ENCODE measurements at regions not wholly inside any gene's neighbourhood (a gene's known extent, or its start where the extent isn't known, plus 50 kb on each side); places are given as distances from the start of the nearest gene placed in this dataset.
"Not testable (repeated sequence)": the region's sequence is repeated elsewhere in the genome, so short reads cannot be mapped to it uniquely, and the experiment has no call there.

DNA sequence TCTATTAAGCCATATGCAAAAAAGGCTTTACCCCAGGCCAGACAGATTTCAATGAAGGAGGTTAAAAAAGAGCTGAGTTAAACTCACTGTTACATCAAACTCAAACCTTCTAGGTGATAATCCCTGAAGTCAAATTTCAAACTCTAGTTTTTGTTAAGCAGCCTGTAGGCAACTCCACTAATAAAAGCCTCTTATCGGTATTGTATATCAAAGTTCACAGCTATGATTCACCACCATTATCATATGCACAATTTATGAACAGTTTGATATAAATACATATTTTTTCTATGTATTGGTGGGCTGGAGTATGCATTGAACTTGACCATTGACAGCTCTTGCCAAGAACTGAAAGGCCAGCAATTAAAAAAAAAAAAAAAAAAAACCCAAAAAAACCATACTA lies 308.2 kb downstream of the BTBD3 start:
- WGBS (ENCODE audit: insufficient coverage, low lambda C conversion rate), result 20% methylated on average over 1 of the region's 1 CpG
- Histone ChIP-seq H3K4me3 (ENCODE audit: low read length) (no peak overlapping the region), H3K9me3 (ENCODE audit: control insufficient read depth, low read depth, low read length) (no peaks in the 10 kb centered on the region), H3K27me3 (ENCODE audit: control insufficient read depth, insufficient read depth, low read length) (no peaks in the 10 kb centered on the region), H3K4me1 (ENCODE audit: control insufficient read depth, insufficient read depth, low read length) (no peaks in the 10 kb centered on the region), H3K36me3 (ENCODE audit: control insufficient read depth, insufficient read depth, low read length) (no peaks in the 10 kb centered on the region), H3K27ac (ENCODE audit: low read length) (no peak overlapping the region)
- no peak for DNase-seq

DNA sequence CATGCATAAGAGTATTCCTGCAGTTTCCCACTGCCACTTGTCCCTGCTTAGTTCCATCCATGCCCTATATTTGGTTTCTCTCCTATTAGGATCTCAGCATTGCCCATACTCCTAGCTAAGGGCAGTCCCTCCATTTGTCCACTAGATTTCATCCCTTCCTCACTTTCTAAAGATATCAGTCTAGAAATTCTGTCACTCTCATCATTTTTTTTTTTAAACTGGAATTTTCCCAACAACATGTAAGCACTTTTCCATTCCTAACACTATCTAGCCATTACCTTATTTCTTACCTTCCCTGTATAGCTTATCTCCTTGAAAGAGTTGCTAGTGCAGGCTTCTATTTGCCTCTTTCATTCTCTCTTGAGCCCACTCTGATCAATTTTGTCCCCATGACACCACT lies 312.2 kb downstream of the BTBD3 start:
- H3K27me3 ChIP-seq (ENCODE audit: control insufficient read depth, insufficient read depth, low read length), result no peaks in the 10 kb centered on the region

DNA sequence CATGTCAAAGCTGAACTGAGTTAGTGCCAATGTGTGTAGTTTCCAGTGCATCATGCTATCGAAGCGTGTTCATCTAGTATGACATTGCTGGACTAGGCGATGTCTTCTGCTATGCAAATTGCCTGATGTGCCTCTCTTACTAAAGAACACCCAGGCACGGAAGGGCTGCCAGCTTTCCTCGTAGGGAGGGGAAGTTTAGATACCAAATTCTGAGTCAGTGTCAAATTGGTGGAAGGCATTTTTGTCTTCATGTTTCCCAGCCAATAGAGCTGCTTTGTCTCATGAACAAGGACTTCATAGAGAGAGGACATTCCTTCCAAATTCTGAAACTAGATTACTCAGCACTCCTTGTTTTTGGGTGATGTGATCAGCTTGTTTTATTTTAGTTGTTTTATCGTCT lies 320.1 kb downstream of the BTBD3 start:
- Histone ChIP-seq H3K4me3 (ENCODE audit: low read length) (no peak overlapping the region), H3K36me3 (ENCODE audit: control insufficient read depth, insufficient read depth, low read length) (no peaks in the 10 kb centered on the region), H3K4me1 (ENCODE audit: control insufficient read depth, insufficient read depth, low read length) (no peaks in the 10 kb centered on the region), H3K27ac (ENCODE audit: low read length) (no peak overlapping the region), H3K9me3 (ENCODE audit: control insufficient read depth, low read depth, low read length) (no peaks in the 10 kb centered on the region), H3K27me3 (ENCODE audit: control insufficient read depth, insufficient read depth, low read length) (no peaks in the 10 kb centered on the region)
- DNase-seq, result peak in 1 of 2 donors; percentile 8
- 100% methylated on average over 1 of the region's 6 CpGs for WGBS (ENCODE audit: insufficient coverage, low lambda C conversion rate)

More for the DNA sequence above, 312.2 kb downstream of the BTBD3 start:
- H3K27ac ChIP-seq (ENCODE audit: low read length), result no peak overlapping the region
- DNase-seq, result no peak
- no peaks in the 10 kb centered on the region for H3K4me1 ChIP-seq (ENCODE audit: control insufficient read depth, insufficient read depth, low read length)
- no peak overlapping the region for H3K4me3 ChIP-seq (ENCODE audit: low read length)
- no peaks in the 10 kb centered on the region for H3K36me3 ChIP-seq (ENCODE audit: control insufficient read depth, insufficient read depth, low read length)
- H3K9me3 ChIP-seq (ENCODE audit: control insufficient read depth, low read depth, low read length), result no peaks in the 10 kb centered on the region

DNA sequence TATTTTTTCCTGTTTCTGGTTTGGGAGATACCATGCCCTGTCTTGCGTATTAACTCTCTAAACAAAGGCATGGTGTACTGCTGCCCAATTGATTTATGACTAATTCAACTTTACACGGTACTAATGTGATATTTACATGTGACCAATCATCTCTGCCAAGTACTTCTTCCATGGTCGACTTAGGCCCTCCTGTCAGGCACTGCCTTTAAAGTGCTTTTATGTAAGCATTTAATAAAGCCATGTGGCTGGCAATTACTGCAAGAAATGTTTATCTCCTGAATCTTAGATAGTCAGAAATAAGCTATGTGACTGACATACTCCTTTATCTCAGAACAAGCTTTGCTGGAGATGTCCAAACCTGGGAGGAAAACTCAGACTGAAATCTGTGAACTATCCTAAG lies 323.4 kb downstream of the BTBD3 start:
- DNase-seq, result no peak
- H3K36me3 ChIP-seq (ENCODE audit: control insufficient read depth, insufficient read depth, low read length), result no peaks in the 10 kb centered on the region
- no CpG with 5 or more reads among the region's 3 CpGs for WGBS (ENCODE audit: insufficient coverage, low lambda C conversion rate)
- H3K27me3 ChIP-seq (ENCODE audit: control insufficient read depth, insufficient read depth, low read length), result no peaks in the 10 kb centered on the region
- no peak overlapping the region for H3K27ac ChIP-seq (ENCODE audit: low read length)
- no peaks in the 10 kb centered on the region for H3K9me3 ChIP-seq (ENCODE audit: control insufficient read depth, low read depth, low read length)
- H3K4me1 ChIP-seq (ENCODE audit: control insufficient read depth, insufficient read depth, low read length), result no peaks in the 10 kb centered on the region
- H3K4me3 ChIP-seq (ENCODE audit: low read length), result no peak overlapping the region

DNA sequence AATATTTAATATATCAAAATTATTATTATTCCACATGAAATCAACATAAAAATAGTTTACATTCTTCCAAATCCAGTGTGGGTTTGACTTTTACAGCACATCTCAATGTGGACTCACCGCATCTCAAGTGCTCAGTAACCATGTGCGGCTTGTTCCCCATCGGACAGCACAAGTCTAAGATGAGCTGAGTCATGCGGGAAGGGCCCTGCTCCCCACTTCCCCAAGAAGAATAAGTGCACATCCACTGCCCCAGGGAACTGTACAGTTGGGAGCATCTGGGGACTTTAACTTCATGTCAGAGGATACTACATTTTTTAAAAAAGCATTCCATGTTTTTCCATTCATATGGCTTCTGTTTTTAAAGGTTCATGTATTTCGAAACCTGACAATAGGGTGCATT lies 325.6 kb downstream of the BTBD3 start:
- Histone ChIP-seq H3K4me3 (ENCODE audit: low read length) (no peak overlapping the region), H3K27ac (ENCODE audit: low read length) (no peak overlapping the region), H3K4me1 (ENCODE audit: control insufficient read depth, insufficient read depth, low read length) (no peaks in the 10 kb centered on the region), H3K9me3 (ENCODE audit: control insufficient read depth, low read depth, low read length) (no peaks in the 10 kb centered on the region), H3K36me3 (ENCODE audit: control insufficient read depth, insufficient read depth, low read length) (no peaks in the 10 kb centered on the region), H3K27me3 (ENCODE audit: control insufficient read depth, insufficient read depth, low read length) (no peaks in the 10 kb centered on the region)
- WGBS (ENCODE audit: insufficient coverage, low lambda C conversion rate), result 100% methylated on average over 1 of the region's 5 CpGs
- DNase-seq, result no peak

DNA sequence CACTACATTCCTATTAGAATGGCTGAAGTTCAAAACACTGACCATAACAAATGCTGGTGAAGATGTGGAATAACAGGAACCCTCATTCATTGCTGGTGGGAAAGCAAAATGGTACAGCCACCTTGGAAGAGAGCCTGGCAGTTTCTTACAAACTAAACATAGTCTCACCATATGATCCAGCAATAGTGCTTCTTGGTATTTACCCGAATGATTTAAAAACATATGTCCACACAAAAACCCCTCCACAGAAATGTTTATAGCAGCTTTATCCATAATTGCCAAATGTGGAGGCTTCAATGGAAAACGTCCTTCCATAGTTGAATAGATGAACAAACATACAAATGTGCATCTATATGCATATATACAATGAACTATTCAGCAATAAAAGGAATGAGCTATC lies 330.8 kb downstream of the BTBD3 start:
- Histone ChIP-seq H3K27me3 (ENCODE audit: control insufficient read depth, insufficient read depth, low read length) (no peaks in the 10 kb centered on the region), H3K4me1 (ENCODE audit: control insufficient read depth, insufficient read depth, low read length) (no peaks in the 10 kb centered on the region), H3K4me3 (ENCODE audit: low read length) (no peak overlapping the region), H3K27ac (ENCODE audit: low read length) (no peak overlapping the region), H3K36me3 (ENCODE audit: control insufficient read depth, insufficient read depth, low read length) (no peaks in the 10 kb centered on the region), H3K9me3 (ENCODE audit: control insufficient read depth, low read depth, low read length) (no peaks in the 10 kb centered on the region)
- DNase-seq, result no peak
- WGBS (ENCODE audit: insufficient coverage, low lambda C conversion rate), result 67% methylated on average over 1 of the region's 2 CpGs

DNA sequence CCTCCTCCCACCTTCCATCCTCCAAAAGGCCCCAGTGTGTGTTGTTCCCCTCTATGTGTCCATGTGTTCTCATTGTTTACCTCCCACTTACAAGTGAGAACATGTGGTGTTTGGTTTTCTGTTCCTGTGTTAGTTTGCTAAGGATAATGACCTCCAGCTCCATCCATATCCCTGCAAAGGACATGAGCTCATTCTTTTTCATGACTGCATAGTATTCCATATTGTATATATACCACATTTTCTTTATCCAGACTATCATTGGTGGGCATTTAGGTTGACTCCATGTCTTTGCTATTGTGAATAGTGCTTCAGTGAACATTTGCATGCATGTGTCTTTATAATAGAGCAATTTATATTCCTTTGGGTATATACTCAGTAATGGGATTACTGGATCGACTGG lies 333.0 kb downstream of the BTBD3 start:
- H3K4me1 ChIP-seq (ENCODE audit: control insufficient read depth, insufficient read depth, low read length); DNase-seq; H3K4me3 ChIP-seq (ENCODE audit: low read length); H3K27me3 ChIP-seq (ENCODE audit: control insufficient read depth, insufficient read depth, low read length); H3K27ac ChIP-seq (ENCODE audit: low read length); H3K36me3 ChIP-seq (ENCODE audit: control insufficient read depth, insufficient read depth, low read length); H3K9me3 ChIP-seq (ENCODE audit: control insufficient read depth, low read depth, low read length): not testable (repeated sequence)
- 100% methylated on average over 1 of the region's 1 CpG for WGBS (ENCODE audit: insufficient coverage, low lambda C conversion rate)

DNA sequence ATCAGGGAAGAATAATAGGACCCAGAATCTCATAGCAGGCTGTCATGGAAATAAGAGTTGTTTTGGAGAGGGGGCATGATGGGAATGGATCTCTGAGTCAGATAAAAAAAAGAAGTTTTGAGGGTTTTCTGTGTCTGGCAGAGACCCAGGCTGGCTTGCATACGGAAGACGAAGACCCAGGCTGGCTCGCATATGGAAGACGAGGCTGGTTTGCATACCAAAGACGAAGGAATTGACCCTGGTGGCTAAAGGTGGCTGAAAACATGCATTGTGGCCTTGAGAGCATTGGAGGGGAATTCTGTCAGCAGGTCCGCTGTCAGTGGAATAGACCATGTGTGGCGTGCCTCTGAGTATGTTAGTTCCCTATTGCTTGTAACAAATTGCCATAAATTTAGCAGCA lies 335.1 kb downstream of the BTBD3 start:
- Histone ChIP-seq H3K27ac (ENCODE audit: low read length) (no peak overlapping the region), H3K4me1 (ENCODE audit: control insufficient read depth, insufficient read depth, low read length) (no peaks in the 10 kb centered on the region), H3K27me3 (ENCODE audit: control insufficient read depth, insufficient read depth, low read length) (no peaks in the 10 kb centered on the region), H3K36me3 (ENCODE audit: control insufficient read depth, insufficient read depth, low read length) (no peaks in the 10 kb centered on the region), H3K4me3 (ENCODE audit: low read length) (no peak overlapping the region), H3K9me3 (ENCODE audit: control insufficient read depth, low read depth, low read length) (no peaks in the 10 kb centered on the region)
- no CpG with 5 or more reads among the region's 7 CpGs for WGBS (ENCODE audit: insufficient coverage, low lambda C conversion rate)
- DNase-seq, result no peak

DNA sequence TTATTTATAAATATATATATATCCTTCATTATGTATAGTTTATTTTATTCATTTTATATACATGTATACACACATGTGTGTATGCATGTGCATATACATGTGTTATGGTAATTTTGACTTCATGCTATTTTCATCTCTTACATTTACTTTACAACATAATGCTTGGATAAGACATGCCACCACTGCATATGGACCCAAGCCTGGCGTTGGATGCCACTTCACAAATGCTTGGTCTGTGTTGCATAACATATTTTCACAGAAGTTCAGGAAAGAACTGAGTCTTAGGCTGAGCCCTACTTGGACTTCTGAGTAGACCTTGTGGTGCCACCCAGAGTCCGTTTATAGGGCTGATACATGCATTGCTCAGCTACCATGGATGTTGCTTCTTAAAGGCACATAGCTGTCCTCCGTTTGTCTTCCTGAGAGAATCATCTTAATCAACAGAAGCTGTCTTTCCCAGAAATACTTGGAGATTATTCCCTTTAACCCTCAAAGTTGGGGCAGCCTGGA lies 337.8 kb downstream of the BTBD3 start:
- Histone ChIP-seq H3K9me3 (ENCODE audit: control insufficient read depth, low read depth, low read length) (no peaks in the 10 kb centered on the region), H3K4me3 (ENCODE audit: low read length) (no peak overlapping the region), H3K27me3 (ENCODE audit: control insufficient read depth, insufficient read depth, low read length) (no peaks in the 10 kb centered on the region), H3K27ac (ENCODE audit: low read length) (no peak overlapping the region), H3K36me3 (ENCODE audit: control insufficient read depth, insufficient read depth, low read length) (no peaks in the 10 kb centered on the region), H3K4me1 (ENCODE audit: control insufficient read depth, insufficient read depth, low read length) (no peaks in the 10 kb centered on the region)
- DNase-seq, result no peak
- WGBS (ENCODE audit: insufficient coverage, low lambda C conversion rate), result no CpG with 5 or more reads among the region's 3 CpGs

DNA sequence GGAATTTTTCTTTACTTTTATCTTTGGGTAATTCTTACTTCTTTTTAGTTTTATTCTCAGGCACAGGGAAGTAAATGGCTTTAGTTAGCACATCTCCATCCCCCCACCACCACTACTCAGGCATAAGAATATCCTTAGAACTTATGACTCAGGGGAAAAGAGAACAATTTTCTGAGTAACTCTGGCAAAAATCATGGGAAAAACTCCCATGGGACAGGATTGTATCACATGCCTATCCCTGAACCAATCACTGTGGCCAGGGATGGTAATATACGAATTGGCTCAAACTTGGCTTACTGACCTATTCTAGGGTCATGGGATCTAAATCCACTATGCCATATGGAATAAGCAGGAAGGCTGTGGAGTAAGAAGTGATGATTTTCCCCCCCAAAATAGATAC lies 339.1 kb downstream of the BTBD3 start:
- no peak overlapping the region for H3K27ac ChIP-seq (ENCODE audit: low read length)
- no CpG with 5 or more reads among the region's 1 CpG for WGBS (ENCODE audit: insufficient coverage, low lambda C conversion rate)
- H3K9me3 ChIP-seq (ENCODE audit: control insufficient read depth, low read depth, low read length), result no peaks in the 10 kb centered on the region
- H3K4me3 ChIP-seq (ENCODE audit: low read length), result no peak overlapping the region
- DNase-seq, result no peak
- no peaks in the 10 kb centered on the region for H3K36me3 ChIP-seq (ENCODE audit: control insufficient read depth, insufficient read depth, low read length)
- no peaks in the 10 kb centered on the region for H3K27me3 ChIP-seq (ENCODE audit: control insufficient read depth, insufficient read depth, low read length)
- H3K4me1 ChIP-seq (ENCODE audit: control insufficient read depth, insufficient read depth, low read length), result no peaks in the 10 kb centered on the region

DNA sequence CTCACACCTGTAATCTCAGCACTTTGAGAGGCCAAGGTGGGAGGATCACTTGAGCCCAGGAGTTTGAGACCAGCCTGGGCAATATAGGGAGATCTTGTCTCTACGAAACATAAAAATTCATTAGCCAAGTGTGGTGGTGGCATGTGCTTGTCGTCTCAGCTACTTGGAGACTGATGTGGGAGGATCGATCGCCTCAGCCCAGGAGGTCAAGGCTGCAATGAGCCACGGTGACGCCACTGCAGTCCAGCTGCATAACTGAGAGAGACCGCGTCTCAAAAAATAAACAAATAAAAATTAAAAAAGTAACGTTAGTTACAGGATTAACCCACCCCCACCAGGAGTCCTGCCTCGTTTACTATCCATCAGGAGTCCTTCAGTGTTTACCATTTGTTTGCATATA lies 345.1 kb downstream of the BTBD3 start:
- Histone ChIP-seq H3K9me3 (ENCODE audit: control insufficient read depth, low read depth, low read length) (no peaks in the 10 kb centered on the region), H3K27me3 (ENCODE audit: control insufficient read depth, insufficient read depth, low read length) (no peaks in the 10 kb centered on the region)
- no peak for DNase-seq

More for the DNA sequence above, 345.1 kb downstream of the BTBD3 start:
- H3K36me3 ChIP-seq (ENCODE audit: control insufficient read depth, insufficient read depth, low read length), result no peaks in the 10 kb centered on the region
- H3K27ac ChIP-seq (ENCODE audit: low read length), result no peak overlapping the region
- 71% methylated on average over 6 of the region's 10 CpGs for WGBS (ENCODE audit: insufficient coverage, low lambda C conversion rate)
- no peak overlapping the region for H3K4me3 ChIP-seq (ENCODE audit: low read length)
- H3K4me1 ChIP-seq (ENCODE audit: control insufficient read depth, insufficient read depth, low read length), result no peaks in the 10 kb centered on the region

All from large intestine (tissue), 3 donors.